Activated T-cell treated with anti-CD3 and anti-CD28 coated beads, Interleukin-2, amount 50 U/mL, for 24 hours (primary cell): ENCODE measurements at regions not wholly inside any gene's neighbourhood (a gene's known extent, or its start where the extent isn't known, plus 50 kb on each side); places are given as distances from the start of the nearest gene placed in this dataset.
"Not testable (repeated sequence)": the region's sequence is repeated elsewhere in the genome, so short reads cannot be mapped to it uniquely, and the experiment has no call there.

Experiments
- DNase-seq: peaks from one replicate; pipeline ENCODE4 v3.0.0-alpha.2; 2020
- H3K27ac Mint-ChIP-seq: 2 replicates; pipeline ENCODE4 v1.8.0; 2020; ENCODE audit warnings: mild to moderate bottlenecking, mixed read lengths
- H3K27me3 Mint-ChIP-seq: 2 replicates; pipeline ENCODE4 v1.8.0; 2020; ENCODE audit warnings: mixed read lengths
- H3K36me3 Mint-ChIP-seq: 2 replicates; pipeline ENCODE4 v1.8.0; 2020; ENCODE audit warnings: low read depth, mixed read lengths
- H3K4me1 Mint-ChIP-seq: 2 replicates; pipeline ENCODE4 v1.8.0; 2020; ENCODE audit warnings: low read depth, mixed read lengths
- H3K4me3 Mint-ChIP-seq: 2 replicates; pipeline ENCODE4 v1.8.0; 2020; ENCODE audit warnings: mild to moderate bottlenecking, moderate library complexity, mixed read lengths
- H3K9me3 Mint-ChIP-seq: 2 replicates; pipeline ENCODE4 v1.8.0; 2020; ENCODE audit warnings: mixed read lengths

- no peaks in the 10 kb centered on the region for H3K36me3 Mint-ChIP-seq
- H3K27ac Mint-ChIP-seq = no peak overlapping the region
- DNase-seq = no peak
- H3K27me3 Mint-ChIP-seq = no peaks in the 10 kb centered on the region
- no peak overlapping the region for H3K4me3 Mint-ChIP-seq
- H3K4me1 Mint-ChIP-seq = no peaks in the 10 kb centered on the region
- no peaks in the 10 kb centered on the region for H3K9me3 Mint-ChIP-seq
These were observed 50.0 kb upstream of the ACYP2 start for GRCh38 chr2:54065411-54065810.

GRCh38 chr2:54063967-54064535, 51.4 kb upstream of the ACYP2 start:
- Mint-ChIP-seq H3K27ac (no peak overlapping the region), H3K4me1 (no peaks in the 10 kb centered on the region), H3K4me3 (no peak overlapping the region), H3K36me3 (no peaks in the 10 kb centered on the region), H3K27me3 (no peaks in the 10 kb centered on the region), H3K9me3 (no peaks in the 10 kb centered on the region)
- no peak for DNase-seq

GRCh38 chr2:54062401-54062800, 53.0 kb upstream of the ACYP2 start:
- DNase-seq = no peak
- peaks cover 5% of the 10 kb centered on the region for H3K36me3 Mint-ChIP-seq
- H3K4me3 Mint-ChIP-seq = no peak overlapping the region
- no peak overlapping the region for H3K27ac Mint-ChIP-seq
- no peaks in the 10 kb centered on the region for H3K9me3 Mint-ChIP-seq
- no peaks in the 10 kb centered on the region for H3K27me3 Mint-ChIP-seq
- H3K4me1 Mint-ChIP-seq = no peaks in the 10 kb centered on the region

- peaks cover 5% of the 10 kb centered on the region for H3K36me3 Mint-ChIP-seq
- no peaks in the 10 kb centered on the region for H3K9me3 Mint-ChIP-seq
- H3K4me1 Mint-ChIP-seq = no peaks in the 10 kb centered on the region
- no peak overlapping the region for H3K4me3 Mint-ChIP-seq
- no peak for DNase-seq
- H3K27ac Mint-ChIP-seq = no peak overlapping the region
- H3K27me3 Mint-ChIP-seq = no peaks in the 10 kb centered on the region
These were observed 54.1 kb upstream of the ACYP2 start for GRCh38 chr2:54061272-54061671.

GRCh38 chr2:54059986-54060385, 55.4 kb upstream of the ACYP2 start:
- Mint-ChIP-seq H3K4me3 (no peak overlapping the region), H3K4me1 (peaks cover 3% of the 10 kb centered on the region), H3K9me3 (no peaks in the 10 kb centered on the region), H3K27ac (no peak overlapping the region), H3K27me3 (no peaks in the 10 kb centered on the region), H3K36me3 (peaks cover 5% of the 10 kb centered on the region)
- DNase-seq = no peak

- no peaks in the 10 kb centered on the region for H3K9me3 Mint-ChIP-seq
- no peak overlapping the region for H3K27ac Mint-ChIP-seq
- peaks cover 5% of the 10 kb centered on the region for H3K36me3 Mint-ChIP-seq
- no peak overlapping the region for H3K4me3 Mint-ChIP-seq
- peaks cover 8% of the 10 kb centered on the region for H3K4me1 Mint-ChIP-seq
- DNase-seq = no peak
- H3K27me3 Mint-ChIP-seq = no peaks in the 10 kb centered on the region
These were observed 55.9 kb upstream of the ACYP2 start for GRCh38 chr2:54059504-54059903.

GRCh38 chr2:54058449-54058848, 57.0 kb upstream of the ACYP2 start:
- no peaks in the 10 kb centered on the region for H3K27me3 Mint-ChIP-seq
- H3K36me3 Mint-ChIP-seq = peaks cover 5% of the 10 kb centered on the region
- H3K4me1 Mint-ChIP-seq = peaks cover 19% of the 10 kb centered on the region
- H3K4me3 Mint-ChIP-seq = no peak overlapping the region
- DNase-seq = no peak
- no peak overlapping the region for H3K27ac Mint-ChIP-seq
- H3K9me3 Mint-ChIP-seq = no peaks in the 10 kb centered on the region

- peaks cover 16% of the 10 kb centered on the region for H3K36me3 Mint-ChIP-seq
- H3K27me3 Mint-ChIP-seq = no peaks in the 10 kb centered on the region
- no peak overlapping the region for H3K4me3 Mint-ChIP-seq
- peaks cover 28% of the 10 kb centered on the region for H3K4me1 Mint-ChIP-seq
- no peaks in the 10 kb centered on the region for H3K9me3 Mint-ChIP-seq
- no peak overlapping the region for H3K27ac Mint-ChIP-seq
- no peak for DNase-seq
These were observed 60.6 kb upstream of the ACYP2 start for GRCh38 chr2:54054774-54055173.

- DNase-seq = no peak
- Mint-ChIP-seq H3K36me3 (peaks cover 16% of the 10 kb centered on the region), H3K27ac (peak overlapping the region; percentile 71), H3K27me3 (no peaks in the 10 kb centered on the region), H3K9me3 (no peaks in the 10 kb centered on the region), H3K4me3 (peak overlapping the region; percentile 4), H3K4me1 (peaks cover 29% of the 10 kb centered on the region)
These were observed 61.1 kb upstream of the ACYP2 start for GRCh38 chr2:54054271-54054670.

GRCh38 chr2:54053830-54054229, 61.6 kb upstream of the ACYP2 start:
- peak overlapping the region; percentile 71 for H3K27ac Mint-ChIP-seq
- H3K27me3 Mint-ChIP-seq = no peaks in the 10 kb centered on the region
- no peaks in the 10 kb centered on the region for H3K9me3 Mint-ChIP-seq
- H3K36me3 Mint-ChIP-seq = peaks cover 16% of the 10 kb centered on the region
- DNase-seq = no peak
- peaks cover 31% of the 10 kb centered on the region for H3K4me1 Mint-ChIP-seq
- peak overlapping the region; percentile 4 for H3K4me3 Mint-ChIP-seq

- peak overlapping the region; percentile 71 for H3K27ac Mint-ChIP-seq
- peaks cover 11% of the 10 kb centered on the region for H3K36me3 Mint-ChIP-seq
- peaks cover 37% of the 10 kb centered on the region for H3K4me1 Mint-ChIP-seq
- H3K27me3 Mint-ChIP-seq = no peaks in the 10 kb centered on the region
- H3K9me3 Mint-ChIP-seq = no peaks in the 10 kb centered on the region
- no peak for DNase-seq
- H3K4me3 Mint-ChIP-seq = no peak overlapping the region
These were observed 62.3 kb upstream of the ACYP2 start for GRCh38 chr2:54052825-54053718.

- no peak overlapping the region for H3K4me3 Mint-ChIP-seq
- no peaks in the 10 kb centered on the region for H3K27me3 Mint-ChIP-seq
- H3K4me1 Mint-ChIP-seq = peaks cover 50% of the 10 kb centered on the region
- peaks cover 12% of the 10 kb centered on the region for H3K36me3 Mint-ChIP-seq
- DNase-seq = no peak
- no peak overlapping the region for H3K27ac Mint-ChIP-seq
- no peaks in the 10 kb centered on the region for H3K9me3 Mint-ChIP-seq
These were observed 65.0 kb upstream of the ACYP2 start for GRCh38 chr2:54050445-54050844.

- H3K4me1 Mint-ChIP-seq = peaks cover 46% of the 10 kb centered on the region
- no peak for DNase-seq
- H3K36me3 Mint-ChIP-seq = peaks cover 19% of the 10 kb centered on the region
- H3K9me3 Mint-ChIP-seq = no peaks in the 10 kb centered on the region
- no peak overlapping the region for H3K4me3 Mint-ChIP-seq
- no peak overlapping the region for H3K27ac Mint-ChIP-seq
- no peaks in the 10 kb centered on the region for H3K27me3 Mint-ChIP-seq
These were observed 66.0 kb upstream of the ACYP2 start for GRCh38 chr2:54049365-54049764.

GRCh38 chr2:54048896-54049295, 66.5 kb upstream of the ACYP2 start:
- H3K4me3 Mint-ChIP-seq, H3K27ac Mint-ChIP-seq, H3K27me3 Mint-ChIP-seq, H3K9me3 Mint-ChIP-seq, DNase-seq: not testable (repeated sequence)
- H3K36me3 Mint-ChIP-seq = peaks cover 20% of the 10 kb centered on the region
- peaks cover 42% of the 10 kb centered on the region for H3K4me1 Mint-ChIP-seq

GRCh38 chr2:54048117-54048785, 67.2 kb upstream of the ACYP2 start:
- peaks cover 35% of the 10 kb centered on the region for H3K4me1 Mint-ChIP-seq
- H3K27me3 Mint-ChIP-seq = no peaks in the 10 kb centered on the region
- no peaks in the 10 kb centered on the region for H3K9me3 Mint-ChIP-seq
- no peak overlapping the region for H3K4me3 Mint-ChIP-seq
- DNase-seq = no peak
- peak overlapping the region; percentile 41 for H3K27ac Mint-ChIP-seq
- H3K36me3 Mint-ChIP-seq = peaks cover 20% of the 10 kb centered on the region
